ENCODE measurements at regions not wholly inside any gene's neighbourhood (a gene's known extent, or its start where the extent isn't known, plus 50 kb on each side); places are given as distances from the start of the nearest gene placed in this dataset.

- no peak overlapping the region for H3K27ac ChIP-seq
- no peaks in the 10 kb centered on the region for H3K27me3 ChIP-seq
- no peak for DNase-seq
- 66 to 77% (median 73%) methylated on average over 9 of the region's 9 CpGs for WGBS, 3 donors
- no peak for TF ChIP-seq POLR2A (IDR thresholded peaks at IDR 0.05)
- TF ChIP-seq EP300 (IDR thresholded peaks at IDR 0.05): no peak
- H3K36me3 ChIP-seq: no peaks in the 10 kb centered on the region
- H3K4me1 ChIP-seq (ENCODE audit: insufficient read depth): no peaks in the 10 kb centered on the region
- intact Hi-C loops (cut with DNase I): no loop called here
- no peak overlapping the region for H3K4me3 ChIP-seq
- no peaks in the 10 kb centered on the region for H3K9me3 ChIP-seq
Measured at GRCh38 chr11:70866834-70867233, 385.5 kb downstream of the SHANK2 start.

- TF ChIP-seq POLR2A (IDR thresholded peaks at IDR 0.05) (no peak), CTCF (IDR thresholded peaks at IDR 0.05) (no peak), EP300 (IDR thresholded peaks at IDR 0.05) (no peak)
- WGBS, 3 donors: 71 to 76% (median 76%) methylated on average over 25 of the region's 25 CpGs
- H3K36me3 ChIP-seq: no peaks in the 10 kb centered on the region
Measured at GRCh38 chr11:70867281-70868047, 384.9 kb downstream of the SHANK2 start.

GRCh38 chr11:70868341-70868885 is 384.0 kb downstream of the SHANK2 start:
- WGBS, 3 donors: 81 to 83% (median 81%) methylated on average over 8 of the region's 8 CpGs
- no peak for DNase-seq
- H3K27me3 ChIP-seq: no peaks in the 10 kb centered on the region
- no peak overlapping the region for H3K27ac ChIP-seq
- no peak overlapping the region for H3K4me3 ChIP-seq
- TF ChIP-seq CTCF (IDR thresholded peaks at IDR 0.05) (no peak), EP300 (IDR thresholded peaks at IDR 0.05) (no peak), POLR2A (IDR thresholded peaks at IDR 0.05) (no peak)
- no peaks in the 10 kb centered on the region for H3K9me3 ChIP-seq
- intact Hi-C loops (cut with DNase I): no loop called here
- H3K36me3 ChIP-seq: no peaks in the 10 kb centered on the region
- no peaks in the 10 kb centered on the region for H3K4me1 ChIP-seq (ENCODE audit: insufficient read depth)

More at GRCh38 chr11:70867281-70868047, 384.9 kb downstream of the SHANK2 start:
- H3K9me3 ChIP-seq: no peaks in the 10 kb centered on the region
- H3K27me3 ChIP-seq: no peaks in the 10 kb centered on the region
- no peak overlapping the region for H3K4me3 ChIP-seq
- intact Hi-C loops (cut with DNase I): no loop called here
- no peak overlapping the region for H3K27ac ChIP-seq
- DNase-seq: no peak
- no peaks in the 10 kb centered on the region for H3K4me1 ChIP-seq (ENCODE audit: insufficient read depth)

GRCh38 chr11:70869054-70869453 is 383.3 kb downstream of the SHANK2 start:
- DNase-seq: no peak
- H3K4me3 ChIP-seq: no peak overlapping the region
- no peaks in the 10 kb centered on the region for H3K36me3 ChIP-seq
- intact Hi-C loops (cut with DNase I): no loop called here
- H3K9me3 ChIP-seq: no peaks in the 10 kb centered on the region
- no peak overlapping the region for H3K27ac ChIP-seq
- WGBS, 3 donors: 74 to 80% (median 79%) methylated on average over 10 of the region's 10 CpGs
- H3K27me3 ChIP-seq: no peaks in the 10 kb centered on the region
- no peak for TF ChIP-seq POLR2A (IDR thresholded peaks at IDR 0.05)
- no peak for TF ChIP-seq CTCF (IDR thresholded peaks at IDR 0.05)
- TF ChIP-seq EP300 (IDR thresholded peaks at IDR 0.05): no peak
- no peaks in the 10 kb centered on the region for H3K4me1 ChIP-seq (ENCODE audit: insufficient read depth)

- no peaks in the 10 kb centered on the region for H3K27me3 ChIP-seq
- no peaks in the 10 kb centered on the region for H3K4me1 ChIP-seq (ENCODE audit: insufficient read depth)
- H3K9me3 ChIP-seq: no peaks in the 10 kb centered on the region
- DNase-seq: no peak
- intact Hi-C loops (cut with DNase I): no loop called here
- no peak overlapping the region for H3K4me3 ChIP-seq
- no peak overlapping the region for H3K27ac ChIP-seq
- 63 to 72% (median 63%) methylated on average over 12 of the region's 12 CpGs for WGBS, 3 donors
- no peak for TF ChIP-seq POLR2A (IDR thresholded peaks at IDR 0.05)
- no peak for TF ChIP-seq EP300 (IDR thresholded peaks at IDR 0.05)
- no peak for TF ChIP-seq CTCF (IDR thresholded peaks at IDR 0.05)
- no peaks in the 10 kb centered on the region for H3K36me3 ChIP-seq
Measured at GRCh38 chr11:70871881-70872280, 380.5 kb downstream of the SHANK2 start.

Data from ovary (tissue), 7 donors.